ENCODE measurements at regions not wholly inside any gene's neighbourhood (a gene's known extent, or its start where the extent isn't known, plus 50 kb on each side); places are given as distances from the start of the nearest gene placed in this dataset.

DNA sequence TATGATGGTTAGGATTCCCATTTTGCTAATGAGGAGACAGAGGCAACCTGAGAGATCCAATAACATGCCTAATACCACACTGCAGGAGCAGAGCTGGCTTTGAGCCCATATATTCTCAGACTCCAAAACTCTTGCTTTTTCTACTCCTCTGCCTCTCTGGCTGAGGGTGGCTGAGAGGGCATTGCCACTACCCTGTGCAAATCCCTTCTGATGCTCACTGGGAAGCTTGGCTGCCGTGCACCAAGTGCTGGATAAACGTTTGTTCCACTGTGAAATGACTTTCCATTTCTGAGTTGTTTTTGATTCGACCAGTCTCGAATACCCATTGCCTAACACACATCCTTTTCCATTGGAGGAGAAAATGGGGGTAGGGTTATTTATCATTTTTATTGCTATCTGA, 123.1 kb upstream of the SORCS3 start:
- no peaks in the 10 kb centered on the region for H3K4me1 ChIP-seq
- Mint-ChIP-seq H3K4me3 (ENCODE audit: unreplicated experiment) (no peak overlapping the region), H3K27me3 (ENCODE audit: insufficient read depth, unreplicated experiment) (peaks cover 21% of the 10 kb centered on the region), H3K27ac (ENCODE audit: unreplicated experiment) (no peak overlapping the region), H3K4me1 (ENCODE audit: low read depth, unreplicated experiment) (no peaks in the 10 kb centered on the region), H3K36me3 (ENCODE audit: insufficient read depth, unreplicated experiment) (no peaks in the 10 kb centered on the region), H3K9me3 (ENCODE audit: unreplicated experiment) (no peaks in the 10 kb centered on the region)
- intact Hi-C loops (cut with micrococcal nuclease; ENCODE audit: unreplicated experiment) = no loop called here
- no peaks in the 10 kb centered on the region for H3K36me3 ChIP-seq (ENCODE audit: control insufficient read depth, insufficient read depth, low read length)
- ChIA-PET CTCF (no interaction called here), POLR2A (no interaction called here)
- peaks cover 2% of the 10 kb centered on the region; the same call in 1 of the 2 replicates for H3K27me3 ChIP-seq (replicated peaks; ENCODE audit: control insufficient read depth, insufficient read depth, low read length)
- BruUV-seq (replicated peaks) = no TSS peak
- TF ChIP-seq, protein P1, sequence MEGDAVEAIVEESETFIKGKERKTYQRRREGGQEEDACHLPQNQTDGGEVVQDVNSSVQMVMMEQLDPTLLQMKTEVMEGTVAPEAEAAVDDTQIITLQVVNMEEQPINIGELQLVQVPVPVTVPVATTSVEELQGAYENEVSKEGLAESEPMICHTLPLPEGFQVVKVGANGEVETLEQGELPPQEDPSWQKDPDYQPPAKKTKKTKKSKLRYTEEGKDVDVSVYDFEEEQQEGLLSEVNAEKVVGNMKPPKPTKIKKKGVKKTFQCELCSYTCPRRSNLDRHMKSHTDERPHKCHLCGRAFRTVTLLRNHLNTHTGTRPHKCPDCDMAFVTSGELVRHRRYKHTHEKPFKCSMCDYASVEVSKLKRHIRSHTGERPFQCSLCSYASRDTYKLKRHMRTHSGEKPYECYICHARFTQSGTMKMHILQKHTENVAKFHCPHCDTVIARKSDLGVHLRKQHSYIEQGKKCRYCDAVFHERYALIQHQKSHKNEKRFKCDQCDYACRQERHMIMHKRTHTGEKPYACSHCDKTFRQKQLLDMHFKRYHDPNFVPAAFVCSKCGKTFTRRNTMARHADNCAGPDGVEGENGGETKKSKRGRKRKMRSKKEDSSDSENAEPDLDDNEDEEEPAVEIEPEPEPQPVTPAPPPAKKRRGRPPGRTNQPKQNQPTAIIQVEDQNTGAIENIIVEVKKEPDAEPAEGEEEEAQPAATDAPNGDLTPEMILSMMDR (IDR thresholded peaks at IDR 0.05; ENCODE audit: insufficient read depth in 1 of 2, low read depth in 1 of 2, low read length in 1 of 2, severe bottlenecking in 1 of 2, unreplicated experiment in 1 of 2) = no peak
- no peak overlapping the region for H3K4me3 ChIP-seq (ENCODE audit: low read depth, low read length)
- no peak for DNase-seq
- no peaks in the 10 kb centered on the region for H3K9me3 ChIP-seq

GRCh38 chr10:104518891-104519290, 122.2 kb upstream of the SORCS3 start:
- no peaks in the 10 kb centered on the region for H3K36me3 Mint-ChIP-seq (ENCODE audit: insufficient read depth, unreplicated experiment)
- intact Hi-C loops (cut with micrococcal nuclease; ENCODE audit: unreplicated experiment) = no loop called here
- Histone ChIP-seq H3K36me3 (ENCODE audit: control insufficient read depth, insufficient read depth, low read length) (no peaks in the 10 kb centered on the region), H3K27me3 (replicated peaks; ENCODE audit: control insufficient read depth, insufficient read depth, low read length) (peaks cover 2% of the 10 kb centered on the region; the same call in 1 of the 2 replicates), H3K4me3 (ENCODE audit: low read depth, low read length) (no peak overlapping the region), H3K9me3 (no peaks in the 10 kb centered on the region), H3K4me1 (no peaks in the 10 kb centered on the region)
- DNase-seq = no peak
- H3K4me3 Mint-ChIP-seq (ENCODE audit: unreplicated experiment) = no peak overlapping the region
- TF ChIP-seq, protein P1 (IDR thresholded peaks at IDR 0.05; ENCODE audit: insufficient read depth in 1 of 2, low read depth in 1 of 2, low read length in 1 of 2, severe bottlenecking in 1 of 2, unreplicated experiment in 1 of 2) = no peak
- H3K27me3 Mint-ChIP-seq (ENCODE audit: insufficient read depth, unreplicated experiment) = peaks cover 18% of the 10 kb centered on the region
- H3K27ac Mint-ChIP-seq (ENCODE audit: unreplicated experiment) = no peak overlapping the region
- ChIA-PET POLR2A (no interaction called here), CTCF (no interaction called here)
- no peaks in the 10 kb centered on the region for H3K9me3 Mint-ChIP-seq (ENCODE audit: unreplicated experiment)
- no peaks in the 10 kb centered on the region for H3K4me1 Mint-ChIP-seq (ENCODE audit: low read depth, unreplicated experiment)
- BruUV-seq (replicated peaks) = no TSS peak

DNA sequence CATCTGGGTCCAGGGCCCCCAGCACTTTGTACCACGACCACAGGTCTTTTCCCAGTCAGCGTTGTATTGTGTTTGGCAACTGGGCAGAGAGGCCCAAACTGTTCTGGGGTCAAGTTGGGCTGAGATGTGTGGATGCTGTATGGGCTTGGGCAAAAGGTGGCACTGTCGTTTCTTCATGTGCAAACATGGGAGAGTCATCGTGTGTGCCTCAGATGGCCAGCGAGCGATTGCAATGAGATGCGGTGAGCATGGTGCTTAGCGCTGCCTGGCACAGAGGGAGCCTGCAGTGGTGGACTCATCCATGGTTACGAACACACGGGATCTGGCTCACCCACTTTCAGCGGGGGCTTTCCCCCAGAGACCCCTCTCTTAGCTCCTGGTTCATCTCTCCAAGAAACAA, 120.4 kb upstream of the SORCS3 start:
- intact Hi-C loops (cut with micrococcal nuclease; ENCODE audit: unreplicated experiment) = no loop called here
- Mint-ChIP-seq H3K4me3 (ENCODE audit: unreplicated experiment) (no peak overlapping the region), H3K36me3 (ENCODE audit: insufficient read depth, unreplicated experiment) (no peaks in the 10 kb centered on the region), H3K27me3 (ENCODE audit: insufficient read depth, unreplicated experiment) (peaks cover 10% of the 10 kb centered on the region), H3K4me1 (ENCODE audit: low read depth, unreplicated experiment) (no peaks in the 10 kb centered on the region), H3K27ac (ENCODE audit: unreplicated experiment) (no peak overlapping the region), H3K9me3 (ENCODE audit: unreplicated experiment) (no peaks in the 10 kb centered on the region)
- Histone ChIP-seq H3K4me3 (ENCODE audit: low read depth, low read length) (no peak overlapping the region), H3K9me3 (no peaks in the 10 kb centered on the region), H3K4me1 (no peaks in the 10 kb centered on the region), H3K36me3 (ENCODE audit: control insufficient read depth, insufficient read depth, low read length) (no peaks in the 10 kb centered on the region), H3K27me3 (replicated peaks; ENCODE audit: control insufficient read depth, insufficient read depth, low read length) (peaks cover 2% of the 10 kb centered on the region; the same call in 1 of the 2 replicates)
- CTCF ChIA-PET = no interaction called here
- TF ChIP-seq, protein P1 (IDR thresholded peaks at IDR 0.05; ENCODE audit: insufficient read depth in 1 of 2, low read depth in 1 of 2, low read length in 1 of 2, severe bottlenecking in 1 of 2, unreplicated experiment in 1 of 2) = no peak
- BruUV-seq (replicated peaks) = no TSS peak
- POLR2A ChIA-PET = no interaction called here
- DNase-seq = no peak
